IMR-90 (cell line): ENCODE measurements at regions not wholly inside any gene's neighbourhood (a gene's known extent, or its start where the extent isn't known, plus 50 kb on each side); places are given as distances from the start of the nearest gene placed in this dataset.

Experiments used
- ATAC-seq: fragments of 200-7000 bp; cut with Tn5 transposase; 2 replicates; pipeline ENCODE4 v1.9.1; 2020; ENCODE audit warnings: low read depth, mild to moderate bottlenecking, moderate library complexity
- BruUV-seq: library from RNA; stranded (reverse); fragments of 400-500 nt; replicated peaks from 2 replicates; lab custom pipeline; 2021; lab: Mats Ljungman, UMichigan
- CTCF ChIA-PET: fragments of 300-600 bp; formaldehyde crosslinking; extraction: SDS; loops from one replicate; lab custom pipeline; 2021; ENCODE audit warnings: antibody characterized with exemption; lab: Yijun Ruan, JAX
- POLR2A ChIA-PET: fragments of 300-600 bp; sonication (Branson Sonifier 250); formaldehyde crosslinking; loops from one replicate; lab custom pipeline; 2022; ENCODE audit warnings: antibody characterized with exemption; ENCODE audit not compliant: unreplicated experiment; lab: Charles Lee
- DNase-seq: peaks from one replicate; pipeline ENCODE4 v3.0.0; 2013
- H2AFZ ChIP-seq: replicated peaks from 2 replicates; pipeline ENCODE3; 2013; ENCODE audit warnings: low read length, mild to moderate bottlenecking; ENCODE audit not compliant: poor library complexity
- H2AK5ac ChIP-seq: 2 replicates; pipeline ENCODE4 v1.6.1; 2013; ENCODE audit warnings: low read depth, low read length, inconsistent platforms
- H2AK9ac ChIP-seq: replicated peaks from 2 replicates; pipeline ENCODE3; 2013; ENCODE audit warnings: mild to moderate bottlenecking, low read depth, low read length, moderate library complexity; ENCODE audit not compliant: poor library complexity
- H2BK120ac ChIP-seq: 2 replicates; pipeline ENCODE4 v1.6.1; 2013; ENCODE audit warnings: low read depth, low read length, inconsistent platforms
- H2BK15ac ChIP-seq: 3 replicates; pipeline ENCODE4 v1.6.1; 2013; ENCODE audit warnings: low read depth, low read length, inconsistent platforms
- H2BK20ac ChIP-seq: 2 replicates; pipeline ENCODE4 v1.6.1; 2013; ENCODE audit warnings: low read depth, mild to moderate bottlenecking, inconsistent platforms, low read length, moderate library complexity
- H2BK5ac ChIP-seq: 2 replicates; pipeline ENCODE4 v1.6.1; 2013; ENCODE audit warnings: mild to moderate bottlenecking, low read depth, low read length, inconsistent platforms; ENCODE audit not compliant: poor library complexity, severe bottlenecking
- H3K14ac ChIP-seq: replicated peaks from 2 replicates; pipeline ENCODE4 v1.6.1; 2013; ENCODE audit warnings: low read depth, low read length, inconsistent platforms
- H3K18ac ChIP-seq: 2 replicates; pipeline ENCODE4 v1.6.1; 2013; ENCODE audit warnings: low read depth, low read length, control low read depth
- H3K23ac ChIP-seq: 2 replicates; pipeline ENCODE4 v1.6.1; 2013; ENCODE audit warnings: low read depth, low read length, inconsistent platforms
- H3K27ac ChIP-seq: 2 replicates; pipeline ENCODE4 v1.5.1; 2013; ENCODE audit warnings: mild to moderate bottlenecking, control low read depth, low read length; ENCODE audit not compliant: insufficient read depth
- H3K27me3 ChIP-seq: 2 replicates; pipeline ENCODE4 v1.6.1; 2013; ENCODE audit warnings: low read length; ENCODE audit not compliant: control insufficient read depth, insufficient read depth
- H3K36me3 ChIP-seq: 2 replicates; pipeline ENCODE4 v1.6.1; 2013; ENCODE audit warnings: low read length, mixed read lengths; ENCODE audit not compliant: control insufficient read depth, insufficient read depth
- H3K4ac ChIP-seq: 2 replicates; pipeline ENCODE4 v1.6.1; 2013; ENCODE audit warnings: low read depth, low read length, inconsistent platforms
- H3K4me1 ChIP-seq: 2 replicates; pipeline ENCODE4 v1.6.1; 2013; ENCODE audit warnings: low read length, mixed read lengths; ENCODE audit not compliant: control insufficient read depth, insufficient read depth
- H3K4me2 ChIP-seq: 2 replicates; pipeline ENCODE4 v1.6.1; 2013; ENCODE audit warnings: low read depth, mild to moderate bottlenecking, control low read depth, low read length, moderate library complexity
- H3K4me3 ChIP-seq: 2 replicates; pipeline ENCODE4 v1.5.1; 2013; ENCODE audit warnings: low read depth, mild to moderate bottlenecking, control low read depth, low read length, moderate library complexity; ENCODE audit not compliant: insufficient read depth
- H3K56ac ChIP-seq: 2 replicates; pipeline ENCODE4 v1.6.1; 2013; ENCODE audit warnings: low read length, inconsistent platforms; ENCODE audit not compliant: insufficient read depth; ENCODE audit errors: extremely low read depth
- H3K79me1 ChIP-seq, 2 experiments: 2 replicates each; pipeline ENCODE4 v1.6.1; 2013; ENCODE audit warnings: low read length in 2 of 2, inconsistent platforms in 1 of 2, low read depth in 1 of 2
- H3K9ac ChIP-seq: 2 replicates; pipeline ENCODE4 v1.6.1; 2013; ENCODE audit warnings: low read depth, low read length, control low read depth
- H3K9me1 ChIP-seq: 2 replicates; pipeline ENCODE4 v1.6.1; 2013; ENCODE audit warnings: low read length, inconsistent platforms; ENCODE audit not compliant: insufficient read depth
- H3K9me3 ChIP-seq: 2 replicates; pipeline ENCODE4 v1.6.1; 2013; ENCODE audit warnings: low read length; ENCODE audit not compliant: control insufficient read depth, insufficient read depth
- H4K20me1 ChIP-seq: 2 replicates; pipeline ENCODE4 v1.6.1; 2013; ENCODE audit warnings: low read length, inconsistent platforms; ENCODE audit not compliant: insufficient read depth
- H4K5ac ChIP-seq: 2 replicates; pipeline ENCODE4 v1.6.1; 2013; ENCODE audit warnings: mild to moderate bottlenecking, low read depth, low read length, control low read depth
- H4K8ac ChIP-seq, 2 experiments: 2 replicates each; pipeline ENCODE4 v1.6.1; 2013; ENCODE audit warnings: low read depth in 2 of 2, low read length in 2 of 2, control low read depth in 1 of 2, inconsistent platforms in 1 of 2
- H4K91ac ChIP-seq: 2 replicates; pipeline ENCODE4 v1.6.1; 2013; ENCODE audit warnings: low read depth, low read length, inconsistent platforms; ENCODE audit not compliant: insufficient read depth
- BHLHE40 ChIP-seq: fragments of 150-350 bp; IDR thresholded peaks from 2 replicates; pipeline ENCODE4 v1.6.1; 2016; ENCODE audit warnings: mild to moderate bottlenecking, low read depth, low read length
- CTCF ChIP-seq: conservative IDR thresholded peaks from 2 replicates; pipeline ENCODE4 v1.5.1; 2012; ENCODE audit warnings: mild to moderate bottlenecking, low read depth, low read length, improper control_type of control experiment
- RAD21 ChIP-seq: IDR thresholded peaks from 2 replicates; pipeline ENCODE4 v1.6.1; 2012; ENCODE audit warnings: low read length, improper control_type of control experiment
- WGBS, 2 experiments: methylation state at CpG; one replicate each; pipeline versions ENCODE4 v1.1.5 to v1.1.7; 2013; ENCODE audit warnings: missing lambda C conversion rate in 2 of 2; ENCODE audit not compliant: insufficient read length in 1 of 2; ENCODE audit errors: extremely low coverage in 2 of 2; 5-methylcytosine and 5-hydroxymethylcytosine counted together
- dilution Hi-C: fragments of 300-500 bp; cut with HindIII; formaldehyde crosslinking; loops from one replicate; pipeline ENCODE4 v1.14.3; 2018; ENCODE audit warnings: low sequenced_read_pairs; ENCODE audit not compliant: unreplicated experiment
- in situ Hi-C: fragments of 300-500 bp; cut with MboI; formaldehyde crosslinking; loops from 3 replicates; pipeline ENCODE4 v1.14.3; 2019; ENCODE audit warnings: low sequenced_read_pairs, inconsistent platforms, mixed read lengths
- intact Hi-C: fragments of 100-400 bp; cut with micrococcal nuclease; formaldehyde crosslinking; loops from 2 replicates; pipeline ENCODE4 v1.10.0; 2022

GRCh38 chr6:146931214-146931613, 273.0 kb upstream of the STXBP5 start:
- H3K56ac ChIP-seq = no peak overlapping the region
- no peak overlapping the region for H4K5ac ChIP-seq
- no peaks in the 10 kb centered on the region for H3K9me3 ChIP-seq
- intact Hi-C loops (no loop called here), dilution Hi-C loops (no loop called here), in situ Hi-C loops (no loop called here)
- no peak overlapping the region for H4K8ac ChIP-seq
- CTCF ChIA-PET = no interaction called here
- H4K20me1 ChIP-seq = no peaks in the 10 kb centered on the region
- no peak overlapping the region for H3K14ac ChIP-seq
- H3K9ac ChIP-seq = no peak overlapping the region
- H3K18ac ChIP-seq = no peak overlapping the region
- no peak overlapping the region for H2AK9ac ChIP-seq
- H2BK5ac ChIP-seq = no peak overlapping the region
- H2BK120ac ChIP-seq = no peak overlapping the region
- peaks cover 4% of the 10 kb centered on the region; the same call in 1 of the 2 replicates for H3K9me1 ChIP-seq
- 0 out of 2 replicates have a peak, but pooled peaks have one; percentile 7 for TF ChIP-seq CTCF
- no peak for TF ChIP-seq BHLHE40
- no peak for TF ChIP-seq RAD21
- no peak overlapping the region for H2AK5ac ChIP-seq
- no peaks in the 10 kb centered on the region for H3K79me1 ChIP-seq
- no peak overlapping the region for H2BK15ac ChIP-seq
- no peak overlapping the region for H3K23ac ChIP-seq
- no peak overlapping the region for H2BK20ac ChIP-seq
- no peak overlapping the region for H3K4ac ChIP-seq
- ATAC-seq (no peak), DNase-seq (no peak)
- no peak overlapping the region for H2AFZ ChIP-seq
- H4K91ac ChIP-seq = no peak overlapping the region
- H3K4me2 ChIP-seq = no peak overlapping the region
- BruUV-seq = no TSS peak
- no peaks in the 10 kb centered on the region for H3K27me3 ChIP-seq
- H3K36me3 ChIP-seq = no peaks in the 10 kb centered on the region
- H3K4me1 ChIP-seq = no peaks in the 10 kb centered on the region
- WGBS, 2 experiments = no CpG with 5 or more reads among the region's 1 CpG
- POLR2A ChIA-PET = no interaction called here
- H3K27ac ChIP-seq = no peak overlapping the region
- no peak overlapping the region for H3K4me3 ChIP-seq
